Putamen (tissue), 1 donor: ENCODE measurements at regions not wholly inside any gene's neighbourhood (a gene's known extent, or its start where the extent isn't known, plus 50 kb on each side); places are given as distances from the start of the nearest gene placed in this dataset.
"Not testable (repeated sequence)": the region's sequence is repeated elsewhere in the genome, so short reads cannot be mapped to it uniquely, and the experiment has no call there.

Experiments
- DNase-seq: peaks from one replicate; pipeline ENCODE4 v3.0.0-alpha.2; 2016; ENCODE audit warnings: low spot score

- no peak for DNase-seq
Measured at GRCh38 chr3:21020043-21020442, 731.0 kb downstream of the ZNF385D start.

GRCh38 chr3:21017115-21017852 is 733.7 kb downstream of the ZNF385D start:
- DNase-seq = no peak

- DNase-seq = no peak
Measured at GRCh38 chr3:21013566-21013965, 737.4 kb downstream of the ZNF385D start.

GRCh38 chr3:20999661-21000060 is 751.3 kb downstream of the ZNF385D start:
- DNase-seq = no peak

GRCh38 chr3:20997183-20997582 is 753.8 kb downstream of the ZNF385D start:
- DNase-seq = no peak

DNA sequence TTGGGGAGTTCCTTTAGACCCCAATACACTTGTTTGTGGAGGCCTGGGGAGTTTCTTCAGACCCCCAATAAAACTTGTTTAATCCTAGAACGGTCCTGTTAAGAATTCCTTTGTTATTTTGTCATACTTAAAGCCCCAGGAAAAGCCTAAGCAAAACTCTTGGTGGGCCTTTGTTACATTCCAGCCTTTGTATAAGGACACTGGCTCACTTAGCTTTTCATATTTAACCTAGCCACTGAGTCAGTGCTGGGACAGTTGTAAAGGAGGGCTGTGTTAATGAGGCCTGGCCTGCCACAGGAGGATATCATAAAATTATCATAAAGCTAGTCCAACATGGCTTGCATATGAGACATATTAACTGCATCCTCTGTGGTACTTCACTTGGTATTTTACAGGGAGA is 760.1 kb downstream of the ZNF385D start:
- DNase-seq = no peak

GRCh38 chr3:20989653-20990052 is 761.4 kb downstream of the ZNF385D start:
- not testable (repeated sequence) for DNase-seq

DNA sequence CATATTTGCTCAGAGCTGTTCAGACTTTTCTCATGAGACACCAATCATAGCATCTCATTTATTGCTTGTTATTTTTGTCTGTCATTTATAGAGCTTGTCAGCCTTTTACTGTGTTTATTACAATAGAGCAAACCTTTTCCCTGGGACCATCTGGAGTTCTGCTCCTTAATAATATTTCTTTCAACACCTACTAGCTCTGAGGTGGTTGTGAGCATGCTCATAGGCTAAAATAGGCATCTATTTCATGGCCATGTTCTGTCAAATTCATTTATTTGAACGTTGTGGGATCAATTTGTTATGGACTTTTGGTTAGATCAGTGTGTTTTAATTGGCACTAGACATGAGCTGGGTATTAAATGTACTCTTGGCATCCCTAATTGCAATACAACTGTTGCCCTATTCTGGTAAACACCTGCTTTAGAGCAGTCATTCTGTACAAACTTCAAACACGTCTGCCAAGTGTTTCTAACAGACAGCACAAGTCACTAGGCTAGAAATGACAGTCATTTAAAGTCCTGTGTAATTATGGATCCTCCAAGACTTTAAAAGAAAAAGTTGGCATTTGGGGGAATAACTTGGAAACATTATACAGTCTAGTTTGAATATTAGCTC is 766.3 kb downstream of the ZNF385D start:
- DNase-seq = no peak

DNA sequence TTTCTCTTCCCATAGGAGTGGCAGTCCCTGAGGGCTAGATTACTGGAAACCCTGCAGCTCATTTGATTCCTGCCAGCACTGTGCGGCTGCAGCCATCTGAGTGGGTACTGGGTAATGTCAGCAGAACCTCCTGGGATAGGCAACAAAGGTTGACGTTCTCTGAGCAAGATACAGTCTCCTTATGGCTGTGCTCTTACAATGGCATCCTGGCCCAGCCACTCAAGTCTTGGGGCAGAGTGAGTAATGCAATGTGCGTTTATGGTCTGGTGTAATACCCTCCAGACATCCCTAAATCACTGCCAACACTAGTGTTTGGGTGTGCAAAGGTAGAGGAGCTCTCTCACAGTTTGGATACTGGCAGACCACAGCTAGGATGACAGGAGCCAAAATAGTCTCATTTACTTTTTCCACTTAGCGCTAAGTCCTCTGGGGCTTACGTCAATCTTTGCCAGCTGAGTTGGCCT is 775.8 kb downstream of the ZNF385D start:
- DNase-seq = no peak

DNA sequence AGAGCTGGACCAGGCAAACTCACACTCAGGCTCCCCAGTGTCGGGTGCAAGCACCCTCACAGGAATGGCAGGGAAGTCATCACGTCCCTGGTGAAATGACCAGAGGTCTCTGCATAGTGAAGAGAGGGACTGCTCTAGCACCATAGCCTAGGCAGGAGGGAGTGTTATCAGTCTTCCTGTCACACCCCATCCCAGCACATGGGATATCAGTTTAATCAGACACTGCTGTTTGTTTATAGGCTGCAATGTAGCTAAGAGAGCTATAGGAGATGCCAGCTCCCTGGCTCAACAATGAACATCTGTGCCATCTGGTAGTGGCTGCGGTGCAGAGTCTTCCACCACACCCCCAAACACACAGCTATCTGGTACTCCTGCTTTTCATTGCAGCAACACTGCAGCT is 776.6 kb downstream of the ZNF385D start:
- no peak for DNase-seq

DNA sequence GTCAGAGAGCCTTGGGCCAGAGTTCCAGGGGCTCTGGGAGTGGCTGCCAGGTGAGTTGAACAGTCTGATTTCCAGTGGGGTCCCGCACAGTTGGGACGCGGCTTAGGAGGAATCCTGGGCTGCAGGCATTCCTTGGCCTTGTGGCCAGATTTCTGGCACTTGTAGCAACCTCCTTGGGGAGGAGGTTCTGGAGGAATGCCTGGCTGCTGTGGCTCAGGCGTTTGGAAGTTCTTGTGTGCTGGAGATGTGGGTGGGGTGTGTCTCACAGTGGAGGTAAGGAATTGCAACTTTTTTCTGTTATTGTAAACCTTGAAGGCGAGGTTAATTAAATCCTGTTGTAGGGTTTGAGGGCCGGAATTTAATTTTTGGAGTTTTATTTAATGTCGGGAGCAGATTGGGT is 780.2 kb downstream of the ZNF385D start:
- DNase-seq = not testable (repeated sequence)

- DNase-seq = not testable (repeated sequence)
Measured at GRCh38 chr3:20967485-20967884, 781.5 kb upstream of the SGO1 start.

DNA sequence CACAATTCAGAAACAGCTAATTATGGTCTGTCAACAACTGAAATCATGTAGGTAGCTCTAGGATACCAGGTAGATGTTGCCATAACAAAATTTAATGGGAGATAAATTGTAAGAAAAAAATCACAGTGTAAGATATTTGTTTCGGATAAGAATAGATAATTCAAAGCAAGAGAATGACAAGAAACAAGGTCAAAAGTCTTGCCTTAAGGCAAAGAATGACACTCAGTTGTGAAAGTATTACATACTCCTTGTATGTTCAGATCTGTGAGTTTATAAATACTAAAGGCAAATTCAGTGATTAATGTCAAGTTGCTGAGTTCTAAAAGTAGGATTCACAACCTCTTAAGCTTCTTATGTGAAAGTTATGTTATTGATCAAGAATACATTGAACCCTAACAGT is 772.2 kb upstream of the SGO1 start:
- no peak for DNase-seq

DNA sequence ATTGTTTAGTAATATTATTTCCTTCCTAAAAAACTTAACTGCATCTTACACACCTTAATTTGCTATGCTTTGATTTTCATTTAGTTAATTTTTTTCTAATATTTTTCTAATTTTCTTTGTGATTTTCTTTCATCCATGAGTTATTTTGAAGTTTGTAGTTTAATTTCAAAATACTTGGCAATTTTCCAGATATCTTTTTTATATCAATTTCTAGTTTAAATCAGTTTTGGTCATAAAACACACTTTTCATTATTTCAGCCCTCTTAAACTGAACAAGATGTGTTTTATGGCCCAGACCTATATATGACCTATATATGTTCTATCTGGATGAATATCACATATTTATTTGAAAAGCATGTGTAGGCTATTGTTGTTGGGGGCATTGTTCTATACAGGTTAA is 759.9 kb upstream of the SGO1 start:
- no peak for DNase-seq

- no peak for DNase-seq
Measured at GRCh38 chr3:20935791-20936190, 749.8 kb upstream of the SGO1 start.

GRCh38 chr3:20931834-20932233 is 745.8 kb upstream of the SGO1 start:
- no peak for DNase-seq

- DNase-seq = no peak
Measured at GRCh38 chr3:20930034-20930433, 744.0 kb upstream of the SGO1 start.

DNA sequence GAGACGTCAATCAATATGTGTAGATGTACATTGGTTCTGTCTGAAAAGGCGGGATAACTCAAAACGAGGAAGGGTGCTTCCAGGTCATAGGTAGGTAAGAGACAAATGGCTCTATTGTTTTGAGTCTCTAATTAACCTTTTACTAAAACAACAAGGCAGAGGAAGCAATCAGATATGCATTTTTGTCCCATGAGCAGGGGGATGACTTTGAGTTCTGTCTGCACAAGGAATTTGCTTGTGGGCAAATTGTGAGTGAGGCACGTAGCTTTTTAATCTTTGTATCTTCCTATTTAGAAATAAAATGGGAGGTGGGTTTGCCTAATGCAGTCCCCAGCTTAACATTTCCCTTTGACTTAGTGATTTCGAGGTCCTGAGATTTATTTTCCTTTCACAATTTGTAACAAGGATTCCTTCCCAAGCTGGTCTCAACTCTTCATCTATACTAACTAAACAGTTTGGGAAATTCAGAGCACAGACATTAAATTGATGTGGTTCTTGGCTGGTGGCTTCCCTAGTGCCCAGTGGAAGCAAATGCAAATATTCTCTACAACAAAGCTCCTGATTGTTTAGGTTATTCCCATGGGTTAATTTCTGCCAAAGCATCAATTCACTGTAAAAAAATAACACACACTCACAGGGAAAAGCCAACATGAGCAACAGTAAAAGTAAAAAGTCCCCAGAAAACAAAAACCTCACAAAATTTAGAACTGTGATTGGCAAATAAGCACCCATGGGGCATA is 738.8 kb upstream of the SGO1 start:
- no peak for DNase-seq

- DNase-seq = not testable (repeated sequence)
Measured at GRCh38 chr3:20921112-20921511, 735.1 kb upstream of the SGO1 start.

GRCh38 chr3:20916951-20917606 is 731.1 kb upstream of the SGO1 start:
- DNase-seq = no peak

DNA sequence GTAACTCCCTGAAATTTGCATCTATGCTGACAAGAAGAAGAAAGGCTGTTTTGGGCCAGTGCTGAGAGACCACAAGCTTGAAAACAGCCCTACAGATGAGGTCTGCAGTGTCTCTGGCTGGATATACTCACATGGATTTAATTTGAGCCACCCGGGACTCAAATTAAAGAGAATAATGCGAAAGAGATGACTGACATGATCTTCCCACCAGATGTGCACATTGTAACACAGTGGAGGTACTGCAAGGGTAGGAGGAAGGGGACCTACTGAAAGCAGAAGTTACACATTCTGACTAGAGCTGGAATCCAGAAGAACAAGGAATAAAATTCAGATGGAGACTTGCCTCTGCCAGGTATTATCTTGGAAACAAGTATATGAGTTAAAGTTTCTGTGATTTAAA is 728.3 kb upstream of the SGO1 start:
- no peak for DNase-seq

DNA sequence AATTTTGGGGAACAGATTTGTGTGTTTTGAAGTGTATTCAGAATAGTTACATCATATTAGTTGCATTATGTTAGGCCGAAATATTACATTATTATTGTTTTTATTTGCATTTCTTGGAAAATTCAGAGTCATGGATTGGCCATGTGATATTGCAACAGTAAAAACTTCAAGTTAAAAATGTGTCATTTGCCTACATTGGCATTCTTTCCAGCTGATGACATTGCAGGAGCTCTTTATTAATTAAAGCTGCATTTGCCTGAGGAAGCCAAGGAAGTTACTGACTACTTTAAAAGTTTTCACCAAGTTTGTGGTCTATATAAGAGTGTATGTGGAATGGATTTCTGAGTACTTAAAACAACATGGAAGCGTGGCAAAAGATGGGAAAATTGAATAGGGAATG is 726.4 kb upstream of the SGO1 start:
- DNase-seq = no peak

DNA sequence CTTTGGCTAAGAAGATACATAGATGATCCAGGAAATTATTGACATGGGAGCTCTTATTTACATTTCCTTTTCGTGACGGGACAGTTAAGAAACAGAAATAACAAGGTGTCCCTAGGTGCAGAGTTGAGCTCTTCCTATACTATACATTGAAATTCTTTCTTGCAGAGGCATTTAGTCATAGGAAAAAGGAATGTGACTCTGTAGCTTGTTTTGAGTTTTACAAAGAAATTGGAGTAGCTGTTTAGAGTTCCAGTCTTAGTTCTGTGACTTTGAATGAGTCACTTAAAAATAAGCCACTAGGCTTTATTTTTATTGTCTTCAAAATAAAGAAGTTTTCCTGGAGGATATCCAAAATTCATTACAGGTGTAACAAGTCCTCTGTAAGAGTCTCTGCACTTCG is 723.5 kb upstream of the SGO1 start:
- no peak for DNase-seq
